ENCODE measurements at regions not wholly inside any gene's neighbourhood (a gene's known extent, or its start where the extent isn't known, plus 50 kb on each side); places are given as distances from the start of the nearest gene placed in this dataset.

DNA sequence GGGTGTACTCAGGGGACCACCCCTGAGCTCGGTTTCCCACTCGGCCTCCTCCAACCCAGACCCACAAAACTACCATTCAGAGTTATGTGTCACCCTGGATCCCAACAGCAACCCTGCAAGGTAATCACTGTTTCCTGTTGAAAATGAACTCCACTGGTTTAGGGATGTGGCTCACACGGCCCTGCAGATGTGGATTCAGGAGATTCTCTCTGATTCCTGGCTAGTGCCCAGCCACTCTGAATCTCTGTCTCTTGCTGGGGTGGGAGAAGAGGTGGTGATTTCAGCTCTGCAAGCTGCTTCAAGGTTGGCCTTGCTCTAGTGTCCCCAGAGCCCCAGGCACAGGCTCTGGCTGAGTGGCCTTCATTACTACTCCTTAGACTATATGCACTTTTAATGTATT is 1231.6 kb downstream of the TBC1D22A start:
- in situ Hi-C loops (cut with MboI; ENCODE audit: low sequenced_read_pairs): no loop called here
- Histone ChIP-seq H3K4me1 (no peaks in the 10 kb centered on the region), H3K27me3 (ENCODE audit: low read depth) (no peaks in the 10 kb centered on the region), H3K36me3 (replicated peaks) (no peaks in the 10 kb centered on the region), H3K4me3 (no peak overlapping the region), H3K9me3 (no peaks in the 10 kb centered on the region)
- DNase-seq (ENCODE audit: low spot score in 2 of 2): no peak

DNA sequence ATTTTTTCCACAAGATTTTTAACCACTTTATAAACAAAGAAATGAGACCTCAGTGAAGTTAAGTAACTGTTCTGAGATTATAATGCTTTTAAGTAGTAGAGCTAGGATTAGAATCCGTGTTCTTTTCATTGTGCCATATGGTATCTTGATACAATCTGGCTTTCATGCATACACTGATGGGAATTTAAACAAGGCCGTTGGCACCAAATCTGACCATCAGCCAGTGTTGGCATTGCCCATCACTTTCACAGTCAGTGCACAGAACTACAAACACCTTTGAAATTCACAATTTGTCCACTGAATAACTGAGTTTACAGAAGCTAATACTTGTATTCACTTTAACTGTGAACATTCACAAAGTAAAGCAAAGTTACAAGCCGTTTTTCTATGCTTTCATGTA is 1228.0 kb downstream of the TBC1D22A start:
- Histone ChIP-seq H3K9me3 (no peaks in the 10 kb centered on the region), H3K27me3 (ENCODE audit: low read depth) (no peaks in the 10 kb centered on the region), H3K36me3 (replicated peaks) (no peaks in the 10 kb centered on the region), H3K4me3 (no peak overlapping the region), H3K4me1 (no peaks in the 10 kb centered on the region)
- in situ Hi-C loops (cut with MboI; ENCODE audit: low sequenced_read_pairs): no loop called here
- DNase-seq (ENCODE audit: low spot score in 2 of 2): no peak

DNA sequence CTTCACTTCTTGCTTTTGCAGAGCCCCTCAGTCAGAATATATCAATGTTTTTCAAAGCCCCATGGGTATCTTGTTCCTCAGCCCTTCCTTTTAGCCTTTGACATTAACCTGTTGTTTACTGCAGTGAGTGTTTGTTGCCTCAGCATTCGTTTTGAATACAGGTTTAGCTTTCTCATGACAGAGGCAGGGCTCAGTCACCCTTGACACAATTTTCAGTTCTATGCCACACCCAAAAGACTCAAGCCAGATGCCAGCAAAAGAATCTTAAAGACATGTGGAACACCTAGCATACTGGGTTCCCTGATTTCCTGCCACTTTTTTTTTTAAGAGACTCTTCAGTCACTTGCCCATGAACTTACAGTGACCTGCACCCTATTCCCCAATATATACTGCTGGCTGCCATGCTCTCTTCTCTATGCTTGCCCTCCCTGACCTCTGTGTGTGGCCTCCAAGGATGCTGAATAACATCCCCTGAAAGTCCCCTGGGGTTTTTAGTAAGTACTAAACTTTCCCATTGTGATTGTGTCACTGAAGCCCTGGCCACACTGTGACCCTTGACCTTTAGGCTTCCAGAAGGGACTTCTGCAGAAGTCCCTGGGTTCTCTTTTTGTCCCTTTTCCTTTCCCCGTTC is 1225.5 kb downstream of the TBC1D22A start:
- Histone ChIP-seq H3K4me3 (no peak overlapping the region), H3K4me1 (no peaks in the 10 kb centered on the region), H3K9me3 (no peaks in the 10 kb centered on the region), H3K27me3 (ENCODE audit: low read depth) (no peaks in the 10 kb centered on the region), H3K36me3 (replicated peaks) (no peaks in the 10 kb centered on the region)
- in situ Hi-C loops (cut with MboI; ENCODE audit: low sequenced_read_pairs): no loop called here
- DNase-seq (ENCODE audit: low spot score in 2 of 2): no peak

DNA sequence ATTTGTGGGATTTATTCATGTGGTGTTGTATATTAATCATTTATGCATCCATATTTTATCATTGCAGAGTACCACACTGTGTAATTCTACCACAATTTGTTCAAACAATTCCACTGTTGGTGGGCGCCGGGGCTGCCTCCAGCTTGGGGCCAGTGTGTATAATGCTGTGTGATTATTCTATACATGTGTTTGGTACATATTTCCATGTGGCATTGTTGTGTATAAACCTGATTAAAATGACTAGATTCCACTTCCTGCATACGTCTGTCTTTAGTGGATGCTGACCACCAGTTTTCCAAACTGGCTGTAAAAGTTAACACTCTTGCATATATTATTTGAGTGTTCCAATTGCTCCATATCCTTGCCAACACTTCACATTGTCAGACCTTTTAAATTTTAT is 1213.8 kb downstream of the TBC1D22A start:
- DNase-seq (ENCODE audit: low spot score in 2 of 2): no peak
- Histone ChIP-seq H3K9me3 (no peaks in the 10 kb centered on the region; the same call in 1 of the 2 replicates), H3K4me1 (no peaks in the 10 kb centered on the region), H3K36me3 (replicated peaks) (no peaks in the 10 kb centered on the region), H3K4me3 (no peak overlapping the region), H3K27me3 (ENCODE audit: low read depth) (no peaks in the 10 kb centered on the region)
- in situ Hi-C loops (cut with MboI; ENCODE audit: low sequenced_read_pairs): no loop called here

DNA sequence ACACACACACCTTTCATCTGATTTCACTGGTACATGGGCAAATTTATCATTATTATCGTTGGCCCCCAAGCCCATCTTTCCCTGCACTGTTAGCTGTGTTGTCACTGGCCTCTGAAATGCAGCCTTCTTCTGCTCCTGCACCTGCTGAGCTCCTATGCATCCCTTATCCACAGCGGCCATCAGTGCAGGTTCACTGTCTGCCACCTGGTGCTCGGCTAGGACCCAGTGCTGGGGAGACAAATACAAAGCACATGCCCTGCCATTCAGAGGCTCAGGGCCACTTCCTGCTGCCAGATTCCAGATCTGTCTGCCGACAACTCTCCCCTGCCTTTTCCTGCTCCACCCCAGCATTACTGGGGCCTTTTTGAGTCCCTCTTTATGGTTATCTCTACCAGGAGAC is 1205.4 kb downstream of the TBC1D22A start:
- Histone ChIP-seq H3K4me3 (no peak overlapping the region), H3K9me3 (no peaks in the 10 kb centered on the region), H3K36me3 (replicated peaks) (no peaks in the 10 kb centered on the region), H3K4me1 (no peaks in the 10 kb centered on the region), H3K27me3 (ENCODE audit: low read depth) (no peaks in the 10 kb centered on the region)
- in situ Hi-C loops (cut with MboI; ENCODE audit: low sequenced_read_pairs): no loop called here
- DNase-seq (ENCODE audit: low spot score in 2 of 2): no peak

DNA sequence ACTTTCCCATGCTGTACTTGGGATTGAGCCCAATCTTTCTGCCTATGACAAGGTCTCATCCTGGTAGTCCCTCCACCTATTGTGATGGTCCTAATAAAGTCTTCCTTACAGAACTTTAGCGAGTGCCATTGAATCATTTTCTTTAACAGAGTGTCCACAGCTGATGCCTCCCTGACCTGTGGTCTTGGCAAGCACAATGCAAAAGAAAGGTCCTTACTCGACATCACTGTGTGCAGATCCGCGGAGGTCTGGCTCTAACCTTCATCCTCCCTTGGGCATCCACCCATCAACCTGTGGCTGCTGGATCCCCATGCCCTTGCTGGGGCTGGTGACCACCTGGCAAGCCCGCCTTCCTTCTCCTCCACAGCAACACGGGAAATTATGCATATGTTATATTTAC is 1203.9 kb downstream of the TBC1D22A start:
- in situ Hi-C loops (cut with MboI; ENCODE audit: low sequenced_read_pairs): no loop called here

DNA sequence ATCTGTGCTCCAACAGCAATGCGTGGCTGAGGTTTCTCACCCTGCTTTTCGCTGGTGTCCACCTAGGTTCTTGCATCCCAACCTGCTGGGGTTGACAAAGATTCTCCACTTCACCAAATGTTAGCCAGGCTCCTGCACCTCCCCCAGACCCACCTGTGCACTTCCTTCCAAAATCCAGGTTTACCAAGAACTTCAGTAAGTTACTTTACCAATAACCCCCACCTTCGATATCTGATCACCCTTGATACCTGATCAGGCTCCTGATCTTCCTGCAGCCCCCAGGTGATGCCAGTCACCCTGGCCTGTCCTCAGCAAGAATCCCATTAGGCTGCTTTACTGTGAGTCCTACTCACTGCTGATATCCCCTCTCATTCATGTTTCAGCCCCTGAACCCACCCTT is 1203.4 kb downstream of the TBC1D22A start:
- in situ Hi-C loops (cut with MboI; ENCODE audit: low sequenced_read_pairs): no loop called here
- no peaks in the 10 kb centered on the region for H3K36me3 ChIP-seq (replicated peaks)
- H3K27me3 ChIP-seq (ENCODE audit: low read depth): no peaks in the 10 kb centered on the region
- DNase-seq (ENCODE audit: low spot score in 2 of 2): no peak
- no peak overlapping the region for H3K4me3 ChIP-seq
- H3K9me3 ChIP-seq: no peaks in the 10 kb centered on the region
- no peaks in the 10 kb centered on the region for H3K4me1 ChIP-seq

More for the DNA sequence above, 1203.9 kb downstream of the TBC1D22A start:
- no peaks in the 10 kb centered on the region for H3K9me3 ChIP-seq
- no peaks in the 10 kb centered on the region for H3K36me3 ChIP-seq (replicated peaks)
- H3K4me3 ChIP-seq: no peak overlapping the region
- DNase-seq (ENCODE audit: low spot score in 2 of 2): no peak
- H3K27me3 ChIP-seq (ENCODE audit: low read depth): no peaks in the 10 kb centered on the region
- no peaks in the 10 kb centered on the region for H3K4me1 ChIP-seq

DNA sequence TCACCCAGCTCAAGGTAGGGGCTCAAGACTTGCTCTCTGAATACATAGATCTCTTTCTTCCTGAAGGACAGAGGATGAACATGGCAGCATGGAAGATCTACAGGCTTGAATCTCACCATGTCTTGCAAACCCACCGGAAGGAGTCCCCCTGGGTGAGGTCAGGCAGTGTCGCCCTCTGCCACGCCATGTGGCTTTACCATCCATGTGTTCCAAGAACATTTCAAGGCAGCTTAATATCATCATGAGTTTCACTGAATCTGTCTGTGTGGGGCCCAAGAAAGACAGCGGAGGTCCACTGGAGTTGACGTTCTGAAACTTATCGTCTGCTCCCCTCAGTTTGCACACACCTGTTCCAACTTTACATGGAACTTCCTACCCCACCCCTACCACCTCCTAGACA is 1202.6 kb downstream of the TBC1D22A start:
- in situ Hi-C loops (cut with MboI; ENCODE audit: low sequenced_read_pairs): no loop called here
- H3K9me3 ChIP-seq: no peaks in the 10 kb centered on the region

DNA sequence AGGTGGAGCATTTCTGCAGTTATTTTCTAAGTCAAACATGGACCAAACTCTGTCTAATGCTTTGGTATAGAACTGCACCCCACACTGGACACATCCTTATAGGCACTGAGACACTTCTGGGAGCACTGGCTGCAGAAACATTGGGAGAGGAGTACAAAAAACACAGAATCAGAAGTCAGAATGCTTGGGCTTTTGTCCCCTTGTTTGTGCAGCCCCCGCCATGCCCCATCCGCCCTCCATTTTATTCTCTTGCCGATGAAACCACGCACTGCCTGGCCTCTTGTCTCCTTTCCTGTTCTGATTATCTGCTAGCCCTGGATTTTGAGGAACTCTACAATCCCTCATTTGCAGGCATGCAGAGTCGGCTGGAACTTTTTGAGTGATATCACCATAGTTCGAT is 1201.2 kb downstream of the TBC1D22A start:
- no peak for DNase-seq (ENCODE audit: low spot score in 2 of 2)
- Histone ChIP-seq H3K36me3 (replicated peaks) (no peaks in the 10 kb centered on the region), H3K27me3 (ENCODE audit: low read depth) (no peaks in the 10 kb centered on the region), H3K9me3 (no peaks in the 10 kb centered on the region), H3K4me3 (no peak overlapping the region), H3K4me1 (no peaks in the 10 kb centered on the region)
- in situ Hi-C loops (cut with MboI; ENCODE audit: low sequenced_read_pairs): no loop called here

More for the DNA sequence above, 1202.6 kb downstream of the TBC1D22A start:
- no peaks in the 10 kb centered on the region for H3K36me3 ChIP-seq (replicated peaks)
- no peak for DNase-seq (ENCODE audit: low spot score in 2 of 2)
- H3K27me3 ChIP-seq (ENCODE audit: low read depth): no peaks in the 10 kb centered on the region
- H3K4me3 ChIP-seq: no peak overlapping the region
- no peaks in the 10 kb centered on the region for H3K4me1 ChIP-seq

DNA sequence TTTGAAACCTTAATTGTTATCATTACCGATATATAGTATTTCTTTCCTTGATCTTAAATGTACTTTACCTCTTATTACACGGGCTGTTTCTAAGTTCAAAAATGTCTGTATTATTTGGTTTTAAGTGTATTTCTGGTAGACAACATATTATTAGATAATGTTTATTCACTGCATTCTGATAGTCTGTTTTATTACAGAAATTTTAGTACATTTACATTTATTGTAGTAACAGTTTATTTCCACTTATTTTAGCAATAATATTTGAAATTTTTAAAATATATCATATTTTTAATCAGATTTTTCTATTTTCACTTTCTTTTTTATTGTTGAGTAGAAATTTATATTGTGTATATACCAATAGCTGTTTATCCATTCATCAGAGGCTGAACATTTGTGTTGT is 1195.2 kb downstream of the TBC1D22A start:
- 0 out of 2 replicates have a peak, but pooled peaks cover 2% of the 10 kb centered on the region for H3K9me3 ChIP-seq
- in situ Hi-C loops (cut with MboI; ENCODE audit: low sequenced_read_pairs): no loop called here
- no peaks in the 10 kb centered on the region for H3K4me1 ChIP-seq
- H3K36me3 ChIP-seq (replicated peaks): no peaks in the 10 kb centered on the region
- DNase-seq (ENCODE audit: low spot score in 2 of 2): no peak
- H3K4me3 ChIP-seq: no peak overlapping the region
- H3K27me3 ChIP-seq (ENCODE audit: low read depth): no peaks in the 10 kb centered on the region

DNA sequence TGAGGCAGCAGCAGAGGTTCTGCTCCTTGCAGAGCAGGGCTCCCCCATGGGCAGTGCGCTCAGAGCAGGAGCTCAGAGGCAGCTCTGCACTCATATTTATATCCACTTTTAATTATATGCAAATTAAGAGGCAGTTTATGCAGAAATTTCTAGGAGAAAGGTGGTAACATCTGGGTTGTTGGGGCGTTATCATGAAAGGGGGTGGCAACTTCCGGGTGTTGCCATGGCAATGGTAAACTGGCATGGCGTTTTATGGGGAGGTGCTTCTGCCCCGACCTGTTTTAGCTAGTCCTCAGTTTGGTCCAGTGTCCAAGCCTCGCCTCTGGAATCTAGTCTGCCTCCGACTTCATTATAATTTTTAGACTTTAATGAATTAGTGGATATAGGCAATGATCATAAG is 1191.7 kb downstream of the TBC1D22A start:
- Histone ChIP-seq H3K4me3 (no peak overlapping the region), H3K27me3 (ENCODE audit: low read depth) (no peaks in the 10 kb centered on the region), H3K36me3 (replicated peaks) (no peaks in the 10 kb centered on the region), H3K4me1 (no peaks in the 10 kb centered on the region), H3K9me3 (0 out of 2 replicates have a peak, but pooled peaks cover 2% of the 10 kb centered on the region)
- in situ Hi-C loops (cut with MboI; ENCODE audit: low sequenced_read_pairs): no loop called here
- no peak for DNase-seq (ENCODE audit: low spot score in 2 of 2)

DNA sequence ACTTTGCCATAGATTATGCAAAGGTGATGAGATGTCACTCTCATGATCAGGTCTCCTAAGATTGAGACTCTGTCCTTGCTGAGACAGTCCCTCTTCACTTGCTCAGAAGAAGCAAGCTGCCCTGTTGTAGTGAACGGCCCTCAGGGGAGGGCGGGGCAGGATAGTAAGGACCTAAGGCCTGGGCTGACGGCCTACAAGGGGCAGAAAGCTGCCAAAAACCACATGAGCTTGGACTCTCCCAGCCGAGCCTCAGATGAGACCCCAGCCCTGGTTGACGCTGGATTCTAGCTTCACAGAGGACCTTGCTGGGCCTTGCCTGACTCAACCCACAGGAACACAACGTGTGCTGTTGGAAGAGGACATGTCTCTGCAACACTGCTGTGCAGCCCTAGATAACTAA is 1182.5 kb downstream of the TBC1D22A start:
- Histone ChIP-seq H3K9me3 (no peaks in the 10 kb centered on the region), H3K4me3 (no peak overlapping the region), H3K4me1 (no peaks in the 10 kb centered on the region), H3K36me3 (replicated peaks) (no peaks in the 10 kb centered on the region), H3K27me3 (ENCODE audit: low read depth) (no peaks in the 10 kb centered on the region)
- no peak for DNase-seq (ENCODE audit: low spot score in 2 of 2)
- in situ Hi-C loops (cut with MboI; ENCODE audit: low sequenced_read_pairs): no loop called here

DNA sequence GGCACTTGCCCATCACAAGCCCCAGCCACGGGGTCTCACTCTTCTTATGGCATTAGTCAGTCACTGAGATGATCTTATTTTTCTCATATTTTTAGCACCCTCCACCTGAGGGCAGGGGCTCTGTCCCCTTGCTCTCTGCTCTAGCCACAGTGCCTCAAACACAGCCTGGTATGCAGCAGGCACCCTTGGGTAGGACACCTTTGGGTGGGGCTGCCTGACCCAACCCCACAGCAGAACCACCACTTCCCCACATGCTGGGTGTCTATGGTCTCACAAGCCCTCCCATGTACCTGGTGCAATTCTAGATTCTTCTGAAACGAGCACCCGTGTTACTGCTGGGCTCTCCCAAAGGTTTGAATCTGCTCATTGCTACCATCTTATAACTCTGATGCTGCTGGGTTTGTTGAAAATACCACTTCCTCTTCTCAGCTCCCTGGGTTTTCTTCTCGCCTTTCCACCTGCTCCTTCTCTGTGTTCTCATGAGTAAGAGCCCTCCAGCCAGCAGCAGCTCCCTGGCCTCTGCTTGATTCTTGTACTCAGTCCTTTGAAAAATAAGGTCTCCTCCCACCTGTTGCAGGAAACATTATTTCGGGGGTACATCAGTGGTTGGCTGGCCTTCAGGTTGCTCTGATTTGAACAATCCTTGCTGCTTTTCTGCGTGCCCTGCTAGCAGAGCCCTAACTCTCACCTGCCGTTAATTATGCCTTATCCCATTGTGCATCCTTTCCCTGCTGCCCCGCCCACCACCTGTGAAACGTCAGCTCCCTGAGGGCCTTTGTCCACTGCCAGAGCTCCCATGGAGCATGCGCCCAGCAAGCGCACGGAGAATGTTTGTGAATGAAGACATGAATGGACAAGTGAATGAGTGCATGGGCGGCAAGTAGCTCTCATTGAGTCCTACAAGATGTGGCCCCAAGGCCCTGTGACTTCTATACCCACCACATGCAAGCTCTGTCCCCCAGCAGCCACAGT is 1181.6 kb downstream of the TBC1D22A start:
- Histone ChIP-seq H3K4me1 (no peaks in the 10 kb centered on the region), H3K27me3 (ENCODE audit: low read depth) (no peaks in the 10 kb centered on the region), H3K4me3 (no peak overlapping the region), H3K36me3 (replicated peaks) (no peaks in the 10 kb centered on the region), H3K9me3 (no peaks in the 10 kb centered on the region)
- in situ Hi-C loops (cut with MboI; ENCODE audit: low sequenced_read_pairs): no loop called here
- DNase-seq (ENCODE audit: low spot score in 2 of 2): no peak

DNA sequence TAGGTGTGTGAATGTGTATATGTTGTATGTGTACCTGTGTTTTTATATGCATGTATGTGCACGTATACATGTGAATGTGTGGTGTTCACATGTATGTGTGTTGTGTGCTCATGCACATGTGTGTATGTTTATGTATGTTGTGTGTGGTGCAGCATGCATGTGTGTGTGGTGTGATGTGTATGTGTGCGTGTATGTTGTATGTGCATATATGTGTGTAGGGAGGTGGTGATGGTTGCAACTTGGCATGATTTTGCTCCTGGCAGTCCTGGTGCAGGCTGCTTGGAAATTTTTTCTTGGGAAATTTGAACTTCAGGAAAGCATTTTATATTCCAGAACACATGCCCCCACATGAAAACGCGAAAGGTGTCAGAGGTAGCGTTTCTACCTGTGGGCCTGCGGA is 1177.8 kb downstream of the TBC1D22A start:
- Histone ChIP-seq H3K4me3 (no peak overlapping the region), H3K4me1 (no peaks in the 10 kb centered on the region), H3K9me3 (no peaks in the 10 kb centered on the region), H3K36me3 (replicated peaks) (no peaks in the 10 kb centered on the region), H3K27me3 (ENCODE audit: low read depth) (no peaks in the 10 kb centered on the region)
- DNase-seq (ENCODE audit: low spot score in 2 of 2): no peak
- in situ Hi-C loops (cut with MboI; ENCODE audit: low sequenced_read_pairs): no loop called here
